Fibroblast of lung (primary cell): ENCODE measurements at regions not wholly inside any gene's neighbourhood (a gene's known extent, or its start where the extent isn't known, plus 50 kb on each side); places are given as distances from the start of the nearest gene placed in this dataset.

Experiments
- EZH2 ChIP-seq: IDR thresholded peaks from 2 replicates; pipeline ENCODE4 v1.5.1; 2012; ENCODE audit warnings: low read length, control low read depth, mild to moderate bottlenecking; ENCODE audit errors: missing control alignments
- TF ChIP-seq, protein P1 (sequence below), 2 donors: IDR thresholded peaks in 1 of 2; conservative IDR thresholded peaks in 1 of 2; 1 replicate in 1 of 2; 2 replicates in 1 of 2; pipeline ENCODE4 v1.5.1; 2011 to 2012; ENCODE audit warnings: low read length in 2 of 2, control low read depth in 1 of 2, inconsistent platforms in 1 of 2, low read depth in 1 of 2, mild to moderate bottlenecking in 1 of 2

DNA sequence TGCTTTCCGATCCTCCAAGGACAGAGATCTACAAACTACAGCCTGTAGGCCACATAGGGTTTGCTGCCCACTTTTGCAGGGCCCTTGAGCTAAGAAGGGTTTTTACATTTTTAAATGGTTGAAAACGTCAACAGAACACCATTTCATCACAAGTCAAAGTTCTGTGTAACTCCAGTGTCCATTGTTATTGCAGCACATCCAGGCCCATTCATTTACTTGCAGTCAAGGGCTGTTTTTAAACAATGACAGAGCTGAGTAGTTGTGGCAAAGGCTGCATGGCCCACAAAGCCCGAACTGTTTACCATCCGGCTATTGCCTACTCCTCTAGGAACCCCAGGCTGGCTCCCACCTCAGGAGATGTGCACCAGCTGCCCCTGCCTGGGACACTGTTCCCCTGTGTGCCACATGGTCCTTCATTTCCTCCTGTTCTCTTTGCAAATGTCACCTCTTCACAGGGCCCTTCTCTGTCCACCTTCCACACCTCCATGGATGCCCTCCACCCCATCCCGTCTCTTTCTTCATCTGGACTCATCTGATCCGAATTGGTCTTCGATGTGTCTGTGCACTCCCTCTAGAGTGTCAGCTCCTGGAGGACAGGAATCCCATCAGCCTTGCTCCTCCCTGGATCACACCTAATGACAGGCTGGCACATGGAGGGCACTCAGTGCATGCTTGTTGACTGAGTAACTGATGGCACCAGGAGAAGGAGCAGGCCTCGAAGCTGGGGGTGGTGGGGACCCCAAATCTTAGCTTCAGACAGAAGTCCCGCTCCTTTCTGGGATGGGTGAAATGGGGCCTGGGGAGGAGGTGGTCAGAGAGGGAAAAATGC is 69.5 kb upstream of the IQSEC1 start:
- TF ChIP-seq, protein P1, sequence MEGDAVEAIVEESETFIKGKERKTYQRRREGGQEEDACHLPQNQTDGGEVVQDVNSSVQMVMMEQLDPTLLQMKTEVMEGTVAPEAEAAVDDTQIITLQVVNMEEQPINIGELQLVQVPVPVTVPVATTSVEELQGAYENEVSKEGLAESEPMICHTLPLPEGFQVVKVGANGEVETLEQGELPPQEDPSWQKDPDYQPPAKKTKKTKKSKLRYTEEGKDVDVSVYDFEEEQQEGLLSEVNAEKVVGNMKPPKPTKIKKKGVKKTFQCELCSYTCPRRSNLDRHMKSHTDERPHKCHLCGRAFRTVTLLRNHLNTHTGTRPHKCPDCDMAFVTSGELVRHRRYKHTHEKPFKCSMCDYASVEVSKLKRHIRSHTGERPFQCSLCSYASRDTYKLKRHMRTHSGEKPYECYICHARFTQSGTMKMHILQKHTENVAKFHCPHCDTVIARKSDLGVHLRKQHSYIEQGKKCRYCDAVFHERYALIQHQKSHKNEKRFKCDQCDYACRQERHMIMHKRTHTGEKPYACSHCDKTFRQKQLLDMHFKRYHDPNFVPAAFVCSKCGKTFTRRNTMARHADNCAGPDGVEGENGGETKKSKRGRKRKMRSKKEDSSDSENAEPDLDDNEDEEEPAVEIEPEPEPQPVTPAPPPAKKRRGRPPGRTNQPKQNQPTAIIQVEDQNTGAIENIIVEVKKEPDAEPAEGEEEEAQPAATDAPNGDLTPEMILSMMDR (conservative IDR thresholded peaks at IDR 0.05 in 1 of 2, IDR thresholded peaks at IDR 0.05 in 1 of 2; ENCODE audit: low read depth in 1 of 2, low read length in 2 of 2) = no peak
- TF ChIP-seq EZH2 = no peak
